Endothelial cell (in vitro differentiated cells): ENCODE measurements at regions not wholly inside any gene's neighbourhood (a gene's known extent, or its start where the extent isn't known, plus 50 kb on each side); places are given as distances from the start of the nearest gene placed in this dataset.

Source experiments
- DNase-seq: peaks from one replicate; pipeline ENCODE4 v3.0.0; 2021; ENCODE audit warnings: low spot score
- H3K27ac Mint-ChIP-seq: one replicate; pipeline ENCODE4 v1.8.0; 2021; ENCODE audit warnings: mixed read lengths, inconsistent platforms; ENCODE audit not compliant: unreplicated experiment
- H3K27me3 Mint-ChIP-seq: one replicate; pipeline ENCODE4 v1.8.0; 2021; ENCODE audit warnings: mild to moderate bottlenecking, moderate library complexity, mixed read lengths, inconsistent platforms; ENCODE audit not compliant: unreplicated experiment
- H3K36me3 Mint-ChIP-seq: one replicate; pipeline ENCODE4 v1.8.0; 2021; ENCODE audit warnings: mild to moderate bottlenecking, low read depth, mixed read lengths, inconsistent platforms; ENCODE audit not compliant: unreplicated experiment
- H3K4me1 Mint-ChIP-seq: one replicate; pipeline ENCODE4 v1.8.0; 2021; ENCODE audit warnings: mild to moderate bottlenecking, mixed read lengths, inconsistent platforms; ENCODE audit not compliant: unreplicated experiment
- H3K4me3 Mint-ChIP-seq: one replicate; pipeline ENCODE4 v1.8.0; 2021; ENCODE audit warnings: mild to moderate bottlenecking, mixed read lengths, inconsistent platforms; ENCODE audit not compliant: unreplicated experiment
- H3K9me3 Mint-ChIP-seq: one replicate; pipeline ENCODE4 v1.8.0; 2021; ENCODE audit warnings: mixed read lengths, inconsistent platforms; ENCODE audit not compliant: unreplicated experiment
- CTCF ChIP-seq: fragments of 200-600 bp; sonication (generic); IDR thresholded peaks from one replicate; pipeline ENCODE4 v1.5.0; 2021; ENCODE audit warnings: antibody characterized with exemption; ENCODE audit not compliant: unreplicated experiment

GRCh38 chrX:85573801-85574200, 194.3 kb upstream of the POF1B start:
- no peak for TF ChIP-seq CTCF
- no peaks in the 10 kb centered on the region for H3K9me3 Mint-ChIP-seq
- no peak overlapping the region for H3K27ac Mint-ChIP-seq
- H3K4me3 Mint-ChIP-seq = no peak overlapping the region
- H3K27me3 Mint-ChIP-seq = no peaks in the 10 kb centered on the region
- no peak for DNase-seq
- H3K4me1 Mint-ChIP-seq = no peaks in the 10 kb centered on the region
- no peaks in the 10 kb centered on the region for H3K36me3 Mint-ChIP-seq

GRCh38 chrX:85570496-85570895, 191.0 kb upstream of the POF1B start:
- no peak for TF ChIP-seq CTCF
- DNase-seq = no peak
- no peaks in the 10 kb centered on the region for H3K36me3 Mint-ChIP-seq
- no peak overlapping the region for H3K27ac Mint-ChIP-seq
- H3K4me1 Mint-ChIP-seq = no peaks in the 10 kb centered on the region
- no peak overlapping the region for H3K4me3 Mint-ChIP-seq
- no peaks in the 10 kb centered on the region for H3K9me3 Mint-ChIP-seq
- no peaks in the 10 kb centered on the region for H3K27me3 Mint-ChIP-seq

- no peak for DNase-seq
- no peak for TF ChIP-seq CTCF
- Mint-ChIP-seq H3K27me3 (no peaks in the 10 kb centered on the region), H3K4me3 (no peak overlapping the region), H3K9me3 (no peaks in the 10 kb centered on the region), H3K27ac (no peak overlapping the region), H3K4me1 (no peaks in the 10 kb centered on the region), H3K36me3 (no peaks in the 10 kb centered on the region)
Observed at GRCh38 chrX:85569686-85570085, 190.2 kb upstream of the POF1B start.

GRCh38 chrX:85569096-85569495, 189.6 kb upstream of the POF1B start:
- H3K27ac Mint-ChIP-seq = no peak overlapping the region
- no peaks in the 10 kb centered on the region for H3K4me1 Mint-ChIP-seq
- no peaks in the 10 kb centered on the region for H3K9me3 Mint-ChIP-seq
- no peak for DNase-seq
- H3K4me3 Mint-ChIP-seq = no peak overlapping the region
- H3K36me3 Mint-ChIP-seq = no peaks in the 10 kb centered on the region
- H3K27me3 Mint-ChIP-seq = no peaks in the 10 kb centered on the region
- TF ChIP-seq CTCF = no peak

GRCh38 chrX:85561231-85561630, 181.8 kb upstream of the POF1B start:
- DNase-seq = no peak
- no peaks in the 10 kb centered on the region for H3K9me3 Mint-ChIP-seq
- no peaks in the 10 kb centered on the region for H3K27me3 Mint-ChIP-seq
- no peaks in the 10 kb centered on the region for H3K36me3 Mint-ChIP-seq
- no peak for TF ChIP-seq CTCF
- H3K4me1 Mint-ChIP-seq = no peaks in the 10 kb centered on the region
- no peak overlapping the region for H3K27ac Mint-ChIP-seq
- H3K4me3 Mint-ChIP-seq = no peak overlapping the region
